HL-60 (cell line): ENCODE measurements at regions not wholly inside any gene's neighbourhood (a gene's known extent, or its start where the extent isn't known, plus 50 kb on each side); places are given as distances from the start of the nearest gene placed in this dataset.

Experiments used
- DNase-seq, 2 experiments: peaks; one replicate each; pipeline ENCODE4 v3.0.0-alpha.2; 2010 to 2020; ENCODE audit warnings: low read depth in 1 of 2, low spot score in 1 of 2
- H3K27ac ChIP-seq: fragments of 250-450 bp; sonication (Bioruptor Pico); replicated peaks from 2 replicates; pipeline ENCODE4 v1.5.1; 2020; ENCODE audit warnings: mild to moderate bottlenecking, moderate library complexity
- H3K27me3 ChIP-seq: fragments of 250-450 bp; sonication (Bioruptor Pico); 2 replicates; pipeline ENCODE4 v1.5.1; 2021; ENCODE audit warnings: mild to moderate bottlenecking, moderate library complexity; ENCODE audit not compliant: insufficient read depth, poor library complexity, severe bottlenecking
- H3K4me3 ChIP-seq: replicated peaks from 2 replicates; pipeline ENCODE4 v1.5.1; 2011; ENCODE audit warnings: mild to moderate bottlenecking, control low read depth, low read length; ENCODE audit not compliant: insufficient read depth
- CTCF ChIP-seq: IDR thresholded peaks from one replicate; pipeline ENCODE4 v1.5.1; 2011; ENCODE audit warnings: low read length, control low read depth, inconsistent platforms; ENCODE audit not compliant: insufficient read depth
- GABPA ChIP-seq: IDR thresholded peaks from 2 replicates; pipeline ENCODE4 v1.6.1; 2012; ENCODE audit warnings: low read depth
- POLR2AphosphoS5 ChIP-seq: IDR thresholded peaks from 2 replicates; pipeline ENCODE4 v1.6.1; 2012; ENCODE audit warnings: low read depth
- REST ChIP-seq: IDR thresholded peaks from 2 replicates; pipeline ENCODE4 v1.6.1; 2012; ENCODE audit warnings: low read depth; ENCODE audit not compliant: insufficient replicate concordance
- SPI1 ChIP-seq: IDR thresholded peaks from 2 replicates; pipeline ENCODE4 v1.6.1; 2012; ENCODE audit warnings: low read depth, mild to moderate bottlenecking, borderline replicate concordance

GRCh38 chr4:29805916-29806480 lies 914.2 kb upstream of the PCDH7 start:
- Histone ChIP-seq H3K27ac (no peak overlapping the region), H3K4me3 (no peak overlapping the region), H3K27me3 (no peaks in the 10 kb centered on the region)
- TF ChIP-seq GABPA (no peak), SPI1 (no peak), CTCF (no peak), POLR2AphosphoS5 (no peak), REST (no peak)
- DNase-seq, result no peak

- no peak for DNase-seq
- no peak for TF ChIP-seq REST
- no peak for TF ChIP-seq GABPA
- no peak for TF ChIP-seq SPI1
- TF ChIP-seq POLR2AphosphoS5, result no peak
- TF ChIP-seq CTCF, result no peak
- H3K4me3 ChIP-seq, result no peak overlapping the region
- no peaks in the 10 kb centered on the region for H3K27me3 ChIP-seq
- H3K27ac ChIP-seq, result no peak overlapping the region
Observed at GRCh38 chr4:29817961-29818360, 902.2 kb upstream of the PCDH7 start.

- no peaks in the 10 kb centered on the region for H3K27me3 ChIP-seq
- no peak overlapping the region for H3K27ac ChIP-seq
- DNase-seq, result no peak
- no peak overlapping the region for H3K4me3 ChIP-seq
- TF ChIP-seq REST, result no peak
- no peak for TF ChIP-seq CTCF
- no peak for TF ChIP-seq GABPA
- TF ChIP-seq SPI1, result no peak
- TF ChIP-seq POLR2AphosphoS5, result no peak
Observed at GRCh38 chr4:29829067-29829466, 891.1 kb upstream of the PCDH7 start.
